Ishikawa (cell line): ENCODE measurements at regions not wholly inside any gene's neighbourhood (a gene's known extent, or its start where the extent isn't known, plus 50 kb on each side); places are given as distances from the start of the nearest gene placed in this dataset.

Experiments used
- CEBPB ChIP-seq: IDR thresholded peaks from 2 replicates; pipeline ENCODE4 v1.6.1; 2012
- CREB1 ChIP-seq: IDR thresholded peaks from 2 replicates; pipeline ENCODE4 v1.6.1; 2012; ENCODE audit warnings: low read depth
- EGR1 ChIP-seq: IDR thresholded peaks from 2 replicates; pipeline ENCODE4 v1.6.1; 2012
- EP300 ChIP-seq: IDR thresholded peaks from 2 replicates; pipeline ENCODE4 v1.6.1; 2012; ENCODE audit warnings: borderline replicate concordance
- FOXM1 ChIP-seq: IDR thresholded peaks from 2 replicates; pipeline ENCODE4 v1.6.1; 2012; ENCODE audit warnings: low read depth, borderline replicate concordance
- NFIC ChIP-seq: IDR thresholded peaks from 2 replicates; pipeline ENCODE4 v1.6.1; 2012
- RAD21 ChIP-seq: IDR thresholded peaks from 2 replicates; pipeline ENCODE4 v1.6.1; 2012; ENCODE audit warnings: low read depth
- TAF1 ChIP-seq: IDR thresholded peaks from 2 replicates; pipeline ENCODE4 v1.6.1; 2012; ENCODE audit warnings: low read depth, mild to moderate bottlenecking
- TCF12 ChIP-seq: IDR thresholded peaks from 2 replicates; pipeline ENCODE4 v1.6.1; 2012; ENCODE audit warnings: low read depth
- TEAD4 ChIP-seq: IDR thresholded peaks from 2 replicates; pipeline ENCODE4 v1.6.1; 2012
- YY1 ChIP-seq: IDR thresholded peaks from 2 replicates; pipeline ENCODE4 v1.6.1; 2012; ENCODE audit warnings: low read depth
- ZBTB7A ChIP-seq: IDR thresholded peaks from 2 replicates; pipeline ENCODE4 v1.6.1; 2012; ENCODE audit warnings: low read depth
- TF ChIP-seq, protein P1 (sequence below): IDR thresholded peaks from 2 replicates; pipeline ENCODE4 v1.6.1; 2012
- TF ChIP-seq, protein P2 (sequence below): IDR thresholded peaks from 2 replicates; pipeline ENCODE4 v1.6.1; 2012; ENCODE audit warnings: low read depth, mild to moderate bottlenecking

DNA sequence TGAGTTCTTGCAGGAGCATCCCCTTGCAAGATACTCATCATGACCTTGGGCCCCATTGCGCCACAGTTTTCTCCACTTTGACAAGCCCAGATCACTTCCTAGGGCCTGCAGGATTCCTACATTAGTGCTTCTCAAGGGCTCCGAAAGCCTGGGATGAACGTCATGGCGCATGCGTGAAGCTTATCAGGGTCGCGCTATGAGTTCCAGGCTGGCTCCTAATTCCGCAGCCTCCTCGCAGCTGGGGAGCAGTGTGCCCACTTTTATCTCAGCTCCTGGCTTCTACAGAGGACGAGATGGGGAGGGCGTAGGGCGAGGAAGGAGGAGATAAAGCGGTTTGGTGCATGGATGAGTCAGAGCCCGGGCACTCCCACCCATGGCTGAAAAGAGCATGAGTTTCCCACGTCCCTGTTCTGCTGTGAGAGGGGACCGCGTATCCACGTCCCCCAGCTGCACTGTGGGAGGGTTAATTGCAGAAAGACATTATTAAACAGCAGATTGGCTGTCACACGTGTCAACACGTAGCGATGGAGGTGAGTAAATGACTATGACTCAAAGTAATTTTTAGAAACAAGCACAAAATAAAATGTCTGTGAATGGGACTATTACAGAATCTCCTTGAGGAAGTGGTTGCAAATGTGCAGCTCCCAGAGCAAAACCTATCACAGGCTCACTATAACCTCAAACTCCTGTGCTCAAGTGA is 72.9 kb upstream of the DSP start:
- TF ChIP-seq FOXM1 = no peak
- no peak for TF ChIP-seq CREB1
- no peak for TF ChIP-seq TEAD4
- TF ChIP-seq RAD21 = no peak
- no peak for TF ChIP-seq CEBPB
- no peak for TF ChIP-seq TAF1
- no peak for TF ChIP-seq YY1
- no peak for TF ChIP-seq EP300
- TF ChIP-seq, protein P1, sequence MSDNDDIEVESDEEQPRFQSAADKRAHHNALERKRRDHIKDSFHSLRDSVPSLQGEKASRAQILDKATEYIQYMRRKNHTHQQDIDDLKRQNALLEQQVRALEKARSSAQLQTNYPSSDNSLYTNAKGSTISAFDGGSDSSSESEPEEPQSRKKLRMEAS = no peak
- TF ChIP-seq TCF12 = no peak
- no peak for TF ChIP-seq NFIC
- TF ChIP-seq, protein P2, sequence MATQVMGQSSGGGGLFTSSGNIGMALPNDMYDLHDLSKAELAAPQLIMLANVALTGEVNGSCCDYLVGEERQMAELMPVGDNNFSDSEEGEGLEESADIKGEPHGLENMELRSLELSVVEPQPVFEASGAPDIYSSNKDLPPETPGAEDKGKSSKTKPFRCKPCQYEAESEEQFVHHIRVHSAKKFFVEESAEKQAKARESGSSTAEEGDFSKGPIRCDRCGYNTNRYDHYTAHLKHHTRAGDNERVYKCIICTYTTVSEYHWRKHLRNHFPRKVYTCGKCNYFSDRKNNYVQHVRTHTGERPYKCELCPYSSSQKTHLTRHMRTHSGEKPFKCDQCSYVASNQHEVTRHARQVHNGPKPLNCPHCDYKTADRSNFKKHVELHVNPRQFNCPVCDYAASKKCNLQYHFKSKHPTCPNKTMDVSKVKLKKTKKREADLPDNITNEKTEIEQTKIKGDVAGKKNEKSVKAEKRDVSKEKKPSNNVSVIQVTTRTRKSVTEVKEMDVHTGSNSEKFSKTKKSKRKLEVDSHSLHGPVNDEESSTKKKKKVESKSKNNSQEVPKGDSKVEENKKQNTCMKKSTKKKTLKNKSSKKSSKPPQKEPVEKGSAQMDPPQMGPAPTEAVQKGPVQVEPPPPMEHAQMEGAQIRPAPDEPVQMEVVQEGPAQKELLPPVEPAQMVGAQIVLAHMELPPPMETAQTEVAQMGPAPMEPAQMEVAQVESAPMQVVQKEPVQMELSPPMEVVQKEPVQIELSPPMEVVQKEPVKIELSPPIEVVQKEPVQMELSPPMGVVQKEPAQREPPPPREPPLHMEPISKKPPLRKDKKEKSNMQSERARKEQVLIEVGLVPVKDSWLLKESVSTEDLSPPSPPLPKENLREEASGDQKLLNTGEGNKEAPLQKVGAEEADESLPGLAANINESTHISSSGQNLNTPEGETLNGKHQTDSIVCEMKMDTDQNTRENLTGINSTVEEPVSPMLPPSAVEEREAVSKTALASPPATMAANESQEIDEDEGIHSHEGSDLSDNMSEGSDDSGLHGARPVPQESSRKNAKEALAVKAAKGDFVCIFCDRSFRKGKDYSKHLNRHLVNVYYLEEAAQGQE = no peak
- TF ChIP-seq ZBTB7A = no peak
- no peak for TF ChIP-seq EGR1
